Neural progenitor cell (in vitro differentiated cells): ENCODE measurements at regions not wholly inside any gene's neighbourhood (a gene's known extent, or its start where the extent isn't known, plus 50 kb on each side); places are given as distances from the start of the nearest gene placed in this dataset.
"Not testable (repeated sequence)": the region's sequence is repeated elsewhere in the genome, so short reads cannot be mapped to it uniquely, and the experiment has no call there.

Experiments used
- DNase-seq: peaks from one replicate; pipeline ENCODE4 v3.0.0-alpha.2; 2016; ENCODE audit warnings: low spot score
- H2AFZ ChIP-seq: fragments of 200-600 bp; sonication (generic); replicated peaks from 2 replicates; pipeline ENCODE4 v1.6.1; 2016; ENCODE audit warnings: antibody characterized with exemption
- H3F3A ChIP-seq: fragments of 200-600 bp; sonication (generic); 2 replicates; pipeline ENCODE4 v1.6.1; 2016; ENCODE audit warnings: antibody characterized with exemption, low read depth
- H3K27ac ChIP-seq: fragments of 200-600 bp; sonication (generic); 2 replicates; pipeline ENCODE4 v1.5.1; 2016; ENCODE audit warnings: mild to moderate bottlenecking
- H3K27me3 ChIP-seq: fragments of 200-600 bp; sonication (generic); 2 replicates; pipeline ENCODE4 v1.6.1; 2016; ENCODE audit warnings: mild to moderate bottlenecking, moderate library complexity
- H3K36me3 ChIP-seq: fragments of 200-600 bp; sonication (generic); 2 replicates; pipeline ENCODE4 v1.5.1; 2016
- H3K4me1 ChIP-seq: fragments of 200-600 bp; sonication (generic); 2 replicates; pipeline ENCODE4 v1.6.1; 2016; ENCODE audit warnings: mixed run types
- H3K4me2 ChIP-seq: fragments of 200-600 bp; sonication (generic); 2 replicates; pipeline ENCODE4 v1.6.1; 2016
- H3K4me3 ChIP-seq: fragments of 200-600 bp; sonication (generic); 2 replicates; pipeline ENCODE4 v1.5.1; 2016
- H3K79me2 ChIP-seq: fragments of 200-600 bp; sonication (generic); 2 replicates; pipeline ENCODE4 v1.6.1; 2016; ENCODE audit warnings: low read depth
- H3K9ac ChIP-seq: fragments of 200-600 bp; sonication (generic); 2 replicates; pipeline ENCODE4 v1.6.1; 2016
- H3K9me3 ChIP-seq: fragments of 200-600 bp; sonication (generic); 2 replicates; pipeline ENCODE4 v1.5.1; 2016; ENCODE audit warnings: low read depth
- H4K20me1 ChIP-seq: fragments of 200-600 bp; sonication (generic); 2 replicates; pipeline ENCODE4 v1.6.1; 2016; ENCODE audit warnings: low read depth
- H3K27ac Mint-ChIP-seq: 3 replicates; pipeline ENCODE4 v1.8.0; 2021; ENCODE audit warnings: mixed read lengths
- H3K27me3 Mint-ChIP-seq: 2 replicates; pipeline ENCODE4 v1.8.0; 2022; ENCODE audit warnings: low read depth, mild to moderate bottlenecking, inconsistent platforms, moderate library complexity, mixed read lengths; ENCODE audit not compliant: insufficient read depth
- H3K36me3 Mint-ChIP-seq: 3 replicates; pipeline ENCODE4 v1.8.0; 2021; ENCODE audit warnings: mixed read lengths
- H3K4me1 Mint-ChIP-seq: 3 replicates; pipeline ENCODE4 v1.8.0; 2021; ENCODE audit warnings: mixed read lengths
- H3K4me3 Mint-ChIP-seq: 3 replicates; pipeline ENCODE4 v1.8.0; 2021; ENCODE audit warnings: mild to moderate bottlenecking, moderate library complexity, mixed read lengths
- H3K9me3 Mint-ChIP-seq: 3 replicates; pipeline ENCODE4 v1.8.0; 2020; ENCODE audit warnings: mixed read lengths
- CTCF ChIP-seq: fragments of 200-600 bp; sonication (generic); IDR thresholded peaks from 2 replicates; pipeline ENCODE4 v1.5.1; 2017; ENCODE audit warnings: antibody characterized with exemption, mild to moderate bottlenecking
- EZH2 ChIP-seq: fragments of 200-600 bp; sonication (generic); IDR thresholded peaks from 2 replicates; pipeline ENCODE4 v1.6.1; 2017; ENCODE audit warnings: antibody characterized with exemption, mild to moderate bottlenecking, moderate library complexity
- EZH2phosphoT487 ChIP-seq: fragments of 200-600 bp; sonication (generic); IDR thresholded peaks from 2 replicates; pipeline ENCODE4 v1.6.1; 2017; ENCODE audit warnings: antibody characterized with exemption

GRCh38 chr12:47481041-47481440 lies 224.8 kb downstream of the RPAP3 start:
- Histone ChIP-seq H3K9ac (no peak overlapping the region), H3K27me3 (peaks cover 5% of the 10 kb centered on the region), H3K4me1 (no peaks in the 10 kb centered on the region), H3K36me3 (no peaks in the 10 kb centered on the region), H3K9me3 (no peaks in the 10 kb centered on the region), H4K20me1 (no peaks in the 10 kb centered on the region), H3K27ac (no peak overlapping the region), H3K79me2 (no peaks in the 10 kb centered on the region), H3K4me3 (no peak overlapping the region), H3K4me2 (no peak overlapping the region), H3F3A (no peaks in the 10 kb centered on the region), H2AFZ (no peak overlapping the region)
- no peak overlapping the region for H3K4me3 Mint-ChIP-seq
- H3K4me1 Mint-ChIP-seq: no peaks in the 10 kb centered on the region
- H3K36me3 Mint-ChIP-seq: no peaks in the 10 kb centered on the region
- no peaks in the 10 kb centered on the region for H3K27me3 Mint-ChIP-seq
- no peak overlapping the region for H3K27ac Mint-ChIP-seq
- peaks cover 19% of the 10 kb centered on the region for H3K9me3 Mint-ChIP-seq
- no peak for DNase-seq
- TF ChIP-seq CTCF (no peak), EZH2phosphoT487 (no peak), EZH2 (no peak)

GRCh38 chr12:47478426-47478825 lies 227.4 kb downstream of the RPAP3 start:
- Histone ChIP-seq H3K4me1 (no peaks in the 10 kb centered on the region), H3K9me3 (no peaks in the 10 kb centered on the region), H3K27ac (no peak overlapping the region), H3K4me3 (no peak overlapping the region), H4K20me1 (no peaks in the 10 kb centered on the region), H3K27me3 (peaks cover 5% of the 10 kb centered on the region), H3F3A (no peaks in the 10 kb centered on the region), H3K36me3 (no peaks in the 10 kb centered on the region), H3K9ac (no peak overlapping the region), H2AFZ (no peak overlapping the region), H3K4me2 (no peak overlapping the region), H3K79me2 (no peaks in the 10 kb centered on the region)
- no peak for TF ChIP-seq CTCF
- TF ChIP-seq EZH2: no peak
- no peak for TF ChIP-seq EZH2phosphoT487
- Mint-ChIP-seq H3K4me3 (no peak overlapping the region), H3K36me3 (no peaks in the 10 kb centered on the region), H3K27me3 (no peaks in the 10 kb centered on the region), H3K9me3 (peaks cover 29% of the 10 kb centered on the region), H3K4me1 (no peaks in the 10 kb centered on the region), H3K27ac (no peak overlapping the region)
- DNase-seq: no peak

- Histone ChIP-seq H3K36me3 (no peaks in the 10 kb centered on the region), H3K4me3 (no peak overlapping the region), H4K20me1 (no peaks in the 10 kb centered on the region), H3K4me2 (no peak overlapping the region), H3K79me2 (no peaks in the 10 kb centered on the region), H3K4me1 (no peaks in the 10 kb centered on the region), H3F3A (no peaks in the 10 kb centered on the region), H3K9me3 (no peaks in the 10 kb centered on the region), H3K27me3 (no peaks in the 10 kb centered on the region), H2AFZ (no peak overlapping the region), H3K9ac (no peak overlapping the region), H3K27ac (no peak overlapping the region)
- H3K4me3 Mint-ChIP-seq: no peak overlapping the region
- H3K36me3 Mint-ChIP-seq: no peaks in the 10 kb centered on the region
- no peaks in the 10 kb centered on the region for H3K4me1 Mint-ChIP-seq
- H3K9me3 Mint-ChIP-seq: peaks cover 29% of the 10 kb centered on the region
- TF ChIP-seq EZH2 (no peak), EZH2phosphoT487 (no peak), CTCF (no peak)
- no peak for DNase-seq
- H3K27ac Mint-ChIP-seq: no peak overlapping the region
- no peaks in the 10 kb centered on the region for H3K27me3 Mint-ChIP-seq
These were observed 232.7 kb downstream of the RPAP3 start for GRCh38 chr12:47473091-47473490.

- H3K4me2 ChIP-seq, H3K36me3 Mint-ChIP-seq, H3F3A ChIP-seq, H3K4me3 ChIP-seq, H3K27me3 ChIP-seq, H3K79me2 ChIP-seq, H3K36me3 ChIP-seq, H3K4me1 Mint-ChIP-seq, DNase-seq, H4K20me1 ChIP-seq, H3K4me1 ChIP-seq, H3K4me3 Mint-ChIP-seq, H3K27me3 Mint-ChIP-seq, H3K9ac ChIP-seq, H3K27ac ChIP-seq, H3K9me3 ChIP-seq, H3K27ac Mint-ChIP-seq, H2AFZ ChIP-seq: not testable (repeated sequence)
- peaks cover 24% of the 10 kb centered on the region for H3K9me3 Mint-ChIP-seq
These were observed 235.5 kb downstream of the RPAP3 start for GRCh38 chr12:47470349-47470748.

GRCh38 chr12:47463918-47464317 lies 241.9 kb downstream of the RPAP3 start:
- H3K27me3 Mint-ChIP-seq, H3K27ac Mint-ChIP-seq, H3K4me3 Mint-ChIP-seq, H3K36me3 ChIP-seq, H3K79me2 ChIP-seq, H3K4me1 ChIP-seq, H3K9ac ChIP-seq, H3K9me3 ChIP-seq, H3F3A ChIP-seq, H3K27me3 ChIP-seq, H3K4me2 ChIP-seq, H3K4me3 ChIP-seq, DNase-seq, H4K20me1 ChIP-seq, H2AFZ ChIP-seq, H3K27ac ChIP-seq, H3K4me1 Mint-ChIP-seq, H3K36me3 Mint-ChIP-seq: not testable (repeated sequence)
- peaks cover 32% of the 10 kb centered on the region for H3K9me3 Mint-ChIP-seq
